ENCODE measurements at regions not wholly inside any gene's neighbourhood (a gene's known extent, or its start where the extent isn't known, plus 50 kb on each side); places are given as distances from the start of the nearest gene placed in this dataset.

- WGBS, 2 donors: 66 to 75% methylated on average over 21 of the region's 21 CpGs
- Histone ChIP-seq H3K9me3 (no peaks in the 10 kb centered on the region), H3K4me3 (no peak overlapping the region), H3K36me3 (no peaks in the 10 kb centered on the region), H3K27me3 (peaks cover 0 to 36% (median 5%) of the 10 kb centered on the region in 3 donors), H3K4me1 (no peaks in the 10 kb centered on the region), H3K27ac (no peak overlapping the region)
- TF ChIP-seq POLR2AphosphoS5 (IDR thresholded peaks at IDR 0.05): no peak
- no peak for TF ChIP-seq EP300 (IDR thresholded peaks at IDR 0.05)
- no peak for TF ChIP-seq CTCF (IDR thresholded peaks at IDR 0.05)
- TF ChIP-seq POLR2A (IDR thresholded peaks at IDR 0.05): no peak
- peak; percentile 13 for DNase-seq
- intact Hi-C loops (cut with DNase I): no loop called here
Observed at GRCh38 chr22:49415151-49415951, 412.3 kb downstream of the BRD1 start.

- DNase-seq: peak; percentile 11
- intact Hi-C loops (cut with DNase I): no loop called here
- H3K27me3 ChIP-seq: peaks cover 0 to 43% (median 5%) of the 10 kb centered on the region in 3 donors
- H3K27ac ChIP-seq: no peak overlapping the region
- H3K4me3 ChIP-seq: no peak overlapping the region
- TF ChIP-seq CTCF (IDR thresholded peaks at IDR 0.05) (no peak), POLR2AphosphoS5 (IDR thresholded peaks at IDR 0.05) (no peak), EP300 (IDR thresholded peaks at IDR 0.05) (no peak), POLR2A (IDR thresholded peaks at IDR 0.05) (no peak)
- no peaks in the 10 kb centered on the region for H3K36me3 ChIP-seq
- H3K9me3 ChIP-seq: no peaks in the 10 kb centered on the region
- WGBS, 2 donors: 65 to 77% methylated on average over 9 of the region's 9 CpGs
- H3K4me1 ChIP-seq: no peaks in the 10 kb centered on the region
Observed at GRCh38 chr22:49413551-49413950, 414.1 kb downstream of the BRD1 start.

GRCh38 chr22:49413146-49413545, 414.5 kb downstream of the BRD1 start:
- no peak overlapping the region for H3K4me3 ChIP-seq
- 76 to 78% methylated on average over 8 of the region's 8 CpGs for WGBS, 2 donors
- H3K9me3 ChIP-seq: no peaks in the 10 kb centered on the region
- no peak for DNase-seq
- TF ChIP-seq EP300 (IDR thresholded peaks at IDR 0.05): no peak
- no peak for TF ChIP-seq POLR2A (IDR thresholded peaks at IDR 0.05)
- no peak for TF ChIP-seq CTCF (IDR thresholded peaks at IDR 0.05)
- no peak for TF ChIP-seq POLR2AphosphoS5 (IDR thresholded peaks at IDR 0.05)
- H3K27me3 ChIP-seq: peaks cover 0 to 43% (median 5%) of the 10 kb centered on the region in 3 donors
- H3K36me3 ChIP-seq: no peaks in the 10 kb centered on the region
- H3K27ac ChIP-seq: no peak overlapping the region
- H3K4me1 ChIP-seq: no peaks in the 10 kb centered on the region
- intact Hi-C loops (cut with DNase I): no loop called here

GRCh38 chr22:49412236-49412635, 415.4 kb downstream of the BRD1 start:
- TF ChIP-seq POLR2AphosphoS5 (IDR thresholded peaks at IDR 0.05) (no peak), POLR2A (IDR thresholded peaks at IDR 0.05) (no peak), CTCF (IDR thresholded peaks at IDR 0.05) (no peak), EP300 (IDR thresholded peaks at IDR 0.05) (no peak)
- intact Hi-C loops (cut with DNase I): no loop called here
- no peak for DNase-seq
- H3K27ac ChIP-seq: no peak overlapping the region
- no peaks in the 10 kb centered on the region for H3K4me1 ChIP-seq
- WGBS, 2 donors: 82 to 84% methylated on average over 13 of the region's 13 CpGs
- H3K36me3 ChIP-seq: no peaks in the 10 kb centered on the region
- H3K9me3 ChIP-seq: no peaks in the 10 kb centered on the region
- no peak overlapping the region for H3K4me3 ChIP-seq
- H3K27me3 ChIP-seq: peaks cover 0 to 43% (median 5%) of the 10 kb centered on the region in 3 donors
